HEK293 (cell line): ENCODE measurements at regions not wholly inside any gene's neighbourhood (a gene's known extent, or its start where the extent isn't known, plus 50 kb on each side); places are given as distances from the start of the nearest gene placed in this dataset.

Experiments used
- CTCF ChIA-PET: fragments of 350-600 bp; formaldehyde crosslinking; extraction: SDS; loops from one replicate; lab custom pipeline; 2021; ENCODE audit warnings: antibody characterized with exemption; lab: Yijun Ruan, JAX
- POLR2A ChIA-PET: fragments of 300-600 bp; formaldehyde crosslinking; extraction: SDS; loops from one replicate; lab custom pipeline; 2020; ENCODE audit warnings: antibody characterized with exemption, inconsistent platforms; lab: Yijun Ruan, JAX
- H3K27ac ChIP-seq: fragments of 200-500 bp; sonication (Bioruptor generic); 2 replicates; pipeline ENCODE4 v1.5.1; 2014; ENCODE audit warnings: low read depth, low read length, control low read depth, inconsistent platforms; ENCODE audit errors: extremely low read depth
- H3K36me3 ChIP-seq, 2 experiments: fragments of 200-500 bp in 1 of 2; sonication (Bioruptor generic) in 1 of 2; 1 replicate in 1 of 2; 2 replicates in 1 of 2; pipeline ENCODE4 v1.5.1; 2014 to 2017; ENCODE audit warnings: inconsistent platforms in 2 of 2, low read length in 2 of 2; ENCODE audit not compliant: control insufficient read depth in 2 of 2, insufficient read depth in 1 of 2
- H3K4me1 ChIP-seq: fragments of 200-500 bp; sonication (Bioruptor generic); 2 replicates; pipeline ENCODE4 v1.5.1; 2014; ENCODE audit warnings: mild to moderate bottlenecking, low read length, inconsistent platforms; ENCODE audit not compliant: control insufficient read depth, insufficient read depth
- H3K4me3 ChIP-seq: 2 replicates; pipeline ENCODE4 v1.5.1; 2011; ENCODE audit warnings: low read depth, mild to moderate bottlenecking, control low read depth, low read length, moderate library complexity
- H3K9me3 ChIP-seq: fragments of 200-500 bp; sonication (Bioruptor generic); 2 replicates; pipeline ENCODE4 v1.5.1; 2014; ENCODE audit warnings: low read depth, low read length, inconsistent platforms; ENCODE audit not compliant: control insufficient read depth, insufficient read depth
- GLI4 ChIP-seq: fragments of 450-650 bp; formaldehyde crosslinking; IDR thresholded peaks from 2 replicates; pipeline ENCODE4 v1.5.1; 2016; ENCODE audit warnings: missing biosample characterization, missing genetic modification characterization
- HOXC10 ChIP-seq: sonication (generic); formaldehyde crosslinking; IDR thresholded peaks from 2 replicates; pipeline ENCODE4 v1.8.1; 2023; ENCODE audit warnings: mild to moderate bottlenecking, missing genetic modification reagents
- SCRT2 ChIP-seq: fragments of 450-650 bp; formaldehyde crosslinking; IDR thresholded peaks from 2 replicates; pipeline ENCODE4 v1.5.1; 2016; ENCODE audit warnings: missing biosample characterization, missing genetic modification characterization
- SP7 ChIP-seq: fragments of 450-650 bp; formaldehyde crosslinking; IDR thresholded peaks from 2 replicates; pipeline ENCODE4 v1.5.1; 2016; ENCODE audit warnings: missing biosample characterization, missing genetic modification characterization
- ZBTB1 ChIP-seq: fragments of 450-650 bp; formaldehyde crosslinking; IDR thresholded peaks from 2 replicates; pipeline ENCODE4 v1.5.1; 2016; ENCODE audit warnings: missing biosample characterization, missing genetic modification characterization
- ZBTB44 ChIP-seq: fragments of 450-650 bp; IDR thresholded peaks from 2 replicates; pipeline ENCODE4 v1.5.1; 2018; ENCODE audit warnings: missing biosample characterization, mild to moderate bottlenecking, missing genetic modification characterization
- ZNF132 ChIP-seq: fragments of 450-650 bp; formaldehyde crosslinking; IDR thresholded peaks from 2 replicates; pipeline ENCODE4 v1.5.1; 2017; ENCODE audit warnings: missing biosample characterization, missing genetic modification characterization, borderline replicate concordance
- ZNF157 ChIP-seq: fragments of 450-650 bp; formaldehyde crosslinking; IDR thresholded peaks from 2 replicates; pipeline ENCODE4 v1.5.1; 2016; ENCODE audit warnings: missing biosample characterization, missing genetic modification characterization
- ZNF169 ChIP-seq: fragments of 450-650 bp; formaldehyde crosslinking; IDR thresholded peaks from 2 replicates; pipeline ENCODE4 v1.5.1; 2016; ENCODE audit warnings: missing biosample characterization, missing genetic modification characterization
- ZNF404 ChIP-seq: fragments of 450-650 bp; formaldehyde crosslinking; IDR thresholded peaks from 2 replicates; pipeline ENCODE4 v1.5.1; 2017; ENCODE audit warnings: missing biosample characterization, missing genetic modification characterization
- ZNF549 ChIP-seq: fragments of 450-650 bp; IDR thresholded peaks from 2 replicates; pipeline ENCODE4 v1.5.1; 2018; ENCODE audit warnings: missing biosample characterization, missing genetic modification characterization, mild to moderate bottlenecking, inconsistent platforms, moderate library complexity
- ZNF560 ChIP-seq: fragments of 450-650 bp; formaldehyde crosslinking; IDR thresholded peaks from 2 replicates; pipeline ENCODE4 v1.5.1; 2017; ENCODE audit warnings: missing biosample characterization, missing genetic modification characterization, borderline replicate concordance
- ZNF585B ChIP-seq: fragments of 450-650 bp; formaldehyde crosslinking; IDR thresholded peaks from 2 replicates; pipeline ENCODE4 v1.5.1; 2016; ENCODE audit warnings: missing biosample characterization, missing genetic modification characterization
- ZNF664 ChIP-seq: fragments of 450-650 bp; formaldehyde crosslinking; IDR thresholded peaks from 2 replicates; pipeline ENCODE4 v1.5.1; 2016; ENCODE audit warnings: missing biosample characterization, missing genetic modification characterization
- ZNF670 ChIP-seq: fragments of 450-650 bp; formaldehyde crosslinking; IDR thresholded peaks from 2 replicates; pipeline ENCODE4 v1.5.1; 2016; ENCODE audit warnings: missing biosample characterization, missing genetic modification characterization, low read depth
- ZNF777 ChIP-seq: fragments of 450-650 bp; formaldehyde crosslinking; IDR thresholded peaks from 2 replicates; pipeline ENCODE4 v1.5.1; 2017; ENCODE audit warnings: missing biosample characterization, missing genetic modification characterization, borderline replicate concordance
- TF ChIP-seq, protein P1 (sequence below): fragments of 450-650 bp; formaldehyde crosslinking; IDR thresholded peaks from 2 replicates; pipeline ENCODE4 v1.5.1; 2017; ENCODE audit warnings: missing biosample characterization, missing genetic modification characterization
- TF ChIP-seq, protein P2 (sequence below): IDR thresholded peaks from 2 replicates; pipeline ENCODE4 v1.6.1; 2011; ENCODE audit warnings: mild to moderate bottlenecking, low read depth, low read length, borderline replicate concordance
- TF ChIP-seq, protein P3 (sequence below): fragments of 450-650 bp; formaldehyde crosslinking; IDR thresholded peaks from 2 replicates; pipeline ENCODE4 v1.5.1; 2016; ENCODE audit warnings: missing biosample characterization, missing genetic modification characterization

DNA sequence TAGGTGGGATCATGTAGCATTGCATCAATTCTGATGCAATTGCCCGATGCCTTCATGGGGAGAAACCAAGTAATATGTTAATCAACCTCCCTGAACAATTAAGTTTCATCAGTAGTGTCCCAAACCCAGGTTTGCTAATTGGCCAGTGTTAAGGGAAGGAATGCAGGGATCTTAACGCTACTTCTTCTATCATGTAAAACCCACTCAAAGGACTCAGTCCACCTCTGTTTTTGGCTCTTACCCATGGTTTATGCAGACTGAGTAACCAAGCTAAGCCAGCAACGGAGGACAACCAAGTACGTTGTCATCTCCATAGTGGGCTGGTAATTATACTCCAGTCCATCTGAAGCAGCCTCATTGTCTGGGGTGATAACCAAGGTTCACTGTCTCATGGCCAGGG lies 203.0 kb upstream of the FMN2 start:
- ChIA-PET CTCF (interaction anchor here (0.8 to 0.9 kb wide), 2 partner anchors 21 to 937 kb away, joined by 3 to 5 read pairs; no protein-coding TSS in a partner anchor), POLR2A (no interaction called here)
- Histone ChIP-seq H3K4me1 (peaks cover 8% of the 10 kb centered on the region), H3K36me3 (no peaks in the 10 kb centered on the region), H3K9me3 (no peaks in the 10 kb centered on the region), H3K27ac (no peak overlapping the region)
- TF ChIP-seq SCRT2 (tag by site-specific recombination) (no peak), ZNF777 (no peak), ZNF169 (tag by site-specific recombination) (no peak), ZNF157 (no peak), ZNF670 (tag by site-specific recombination) (no peak), ZNF404 (tag by site-specific recombination) (no peak), ZNF549 (tag by site-specific recombination) (no peak), SP7 (tag by site-specific recombination) (no peak), ZBTB44 (tag by site-specific recombination) (no peak), HOXC10 (no peak), GLI4 (tag by site-specific recombination) (no peak), ZNF664 (tag by site-specific recombination) (no peak), ZBTB1 (tag by site-specific recombination) (no peak), ZNF560 (tag by site-specific recombination) (no peak)
- TF ChIP-seq, protein P1, sequence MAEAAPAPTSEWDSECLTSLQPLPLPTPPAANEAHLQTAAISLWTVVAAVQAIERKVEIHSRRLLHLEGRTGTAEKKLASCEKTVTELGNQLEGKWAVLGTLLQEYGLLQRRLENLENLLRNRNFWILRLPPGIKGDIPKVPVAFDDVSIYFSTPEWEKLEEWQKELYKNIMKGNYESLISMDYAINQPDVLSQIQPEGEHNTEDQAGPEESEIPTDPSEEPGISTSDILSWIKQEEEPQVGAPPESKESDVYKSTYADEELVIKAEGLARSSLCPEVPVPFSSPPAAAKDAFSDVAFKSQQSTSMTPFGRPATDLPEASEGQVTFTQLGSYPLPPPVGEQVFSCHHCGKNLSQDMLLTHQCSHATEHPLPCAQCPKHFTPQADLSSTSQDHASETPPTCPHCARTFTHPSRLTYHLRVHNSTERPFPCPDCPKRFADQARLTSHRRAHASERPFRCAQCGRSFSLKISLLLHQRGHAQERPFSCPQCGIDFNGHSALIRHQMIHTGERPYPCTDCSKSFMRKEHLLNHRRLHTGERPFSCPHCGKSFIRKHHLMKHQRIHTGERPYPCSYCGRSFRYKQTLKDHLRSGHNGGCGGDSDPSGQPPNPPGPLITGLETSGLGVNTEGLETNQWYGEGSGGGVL (tag by site-specific recombination): no peak
- TF ChIP-seq, protein P2, sequence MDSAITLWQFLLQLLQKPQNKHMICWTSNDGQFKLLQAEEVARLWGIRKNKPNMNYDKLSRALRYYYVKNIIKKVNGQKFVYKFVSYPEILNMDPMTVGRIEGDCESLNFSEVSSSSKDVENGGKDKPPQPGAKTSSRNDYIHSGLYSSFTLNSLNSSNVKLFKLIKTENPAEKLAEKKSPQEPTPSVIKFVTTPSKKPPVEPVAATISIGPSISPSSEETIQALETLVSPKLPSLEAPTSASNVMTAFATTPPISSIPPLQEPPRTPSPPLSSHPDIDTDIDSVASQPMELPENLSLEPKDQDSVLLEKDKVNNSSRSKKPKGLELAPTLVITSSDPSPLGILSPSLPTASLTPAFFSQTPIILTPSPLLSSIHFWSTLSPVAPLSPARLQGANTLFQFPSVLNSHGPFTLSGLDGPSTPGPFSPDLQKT: no peak
- TF ChIP-seq, protein P3, sequence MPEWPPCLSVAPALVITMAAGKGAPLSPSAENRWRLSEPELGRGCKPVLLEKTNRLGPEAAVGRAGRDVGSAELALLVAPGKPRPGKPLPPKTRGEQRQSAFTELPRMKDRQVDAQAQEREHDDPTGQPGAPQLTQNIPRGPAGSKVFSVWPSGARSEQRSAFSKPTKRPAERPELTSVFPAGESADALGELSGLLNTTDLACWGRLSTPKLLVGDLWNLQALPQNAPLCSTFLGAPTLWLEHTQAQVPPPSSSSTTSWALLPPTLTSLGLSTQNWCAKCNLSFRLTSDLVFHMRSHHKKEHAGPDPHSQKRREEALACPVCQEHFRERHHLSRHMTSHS (tag by site-specific recombination): no peak
- TF ChIP-seq, all 188 proteins: peak for 0
- H3K4me3 ChIP-seq: no peak overlapping the region

DNA sequence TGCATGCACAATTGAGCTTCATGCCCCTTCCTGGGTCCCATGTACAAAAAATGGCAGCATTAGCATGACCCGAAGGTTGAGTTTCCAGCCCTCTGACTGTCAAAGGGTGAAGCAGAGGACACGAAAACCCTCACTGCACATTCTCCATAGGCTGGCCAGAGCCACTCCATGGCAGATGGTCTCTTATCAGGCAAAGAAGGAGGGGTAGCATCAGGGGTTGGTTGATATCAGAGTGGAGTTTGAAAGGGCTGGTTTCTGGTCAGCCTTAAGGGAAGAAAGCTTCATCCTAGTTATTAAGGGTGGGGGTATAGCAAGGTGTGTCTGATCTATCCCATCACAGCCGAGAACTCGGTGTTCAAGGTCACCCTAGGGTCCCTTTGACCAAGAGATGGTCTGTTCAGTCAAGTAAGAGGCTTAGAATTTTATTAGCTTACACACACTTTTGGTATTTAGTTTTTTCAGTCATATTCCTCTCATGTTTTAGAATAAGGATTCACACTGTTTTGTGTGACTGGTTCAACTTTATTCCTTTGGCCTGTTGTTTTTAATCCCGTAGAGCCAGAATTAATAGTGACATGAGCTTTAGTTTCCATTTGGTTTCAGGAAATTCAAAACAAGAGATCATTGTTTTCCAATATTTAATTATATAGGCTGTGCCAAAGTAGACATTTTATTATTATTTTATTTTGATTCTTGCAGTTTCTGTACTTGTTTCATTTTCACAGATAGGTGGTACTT lies 199.9 kb upstream of the FMN2 start:
- no peak for TF ChIP-seq ZNF585B (tag by site-specific recombination)
- no peak for TF ChIP-seq ZNF132 (tag by site-specific recombination)
- Histone ChIP-seq H3K4me1 (peaks cover 2% of the 10 kb centered on the region; the same call in 1 of the 2 replicates), H3K4me3 (no peak overlapping the region), H3K9me3 (no peaks in the 10 kb centered on the region), H3K27ac (no peak overlapping the region), H3K36me3 (peaks cover 0 to 4% of the 10 kb centered on the region in 2 experiments; a peak in 1 of 3 replicates)
- ChIA-PET CTCF (interaction anchor here (1.3 kb wide), 1 partner anchor 16 kb away, joined by 3 read pairs; no protein-coding TSS in a partner anchor), POLR2A (no interaction called here)
